Frontal cortex (tissue), 3 donors: ENCODE measurements at regions not wholly inside any gene's neighbourhood (a gene's known extent, or its start where the extent isn't known, plus 50 kb on each side); places are given as distances from the start of the nearest gene placed in this dataset.

Experiments
- DNase-seq, 2 donors: peaks; one replicate each; pipeline ENCODE4 v3.0.0; 2012; ENCODE audit warnings: low spot score in 2 of 2
- FAIRE-seq: peaks from 2 replicates; lab custom pipeline; 2012; peaks lifted over from hg19 to GRCh38; lab: Jason Lieb, UNC
- donor health status: control.
- donor health status: control.
- donor health status: control.

GRCh38 chr13:55493297-55493696 lies 1647.4 kb upstream of the PRR20A start:
- no peak for FAIRE-seq
- DNase-seq = no peak

- DNase-seq = no peak
- FAIRE-seq = no peak
Observed at GRCh38 chr13:55497486-55497885, 1643.2 kb upstream of the PRR20A start.

- no peak for FAIRE-seq
- DNase-seq = no peak
Observed at GRCh38 chr13:55500694-55501093, 1640.0 kb upstream of the PRR20A start.

- DNase-seq (no peak), FAIRE-seq (no peak)
Observed at GRCh38 chr13:55516610-55517009, 1624.1 kb upstream of the PRR20A start.

- FAIRE-seq = no peak
- DNase-seq = no peak
Observed at GRCh38 chr13:55517312-55517711, 1623.4 kb upstream of the PRR20A start.

GRCh38 chr13:55528434-55528833 lies 1612.3 kb upstream of the PRR20A start:
- no peak for FAIRE-seq
- no peak for DNase-seq

GRCh38 chr13:55534306-55534705 lies 1606.4 kb upstream of the PRR20A start:
- DNase-seq = no peak
- FAIRE-seq = no peak

- no peak for FAIRE-seq
Observed at GRCh38 chr13:55538424-55538823, 1602.3 kb upstream of the PRR20A start.

GRCh38 chr13:55543053-55543452 lies 1597.7 kb upstream of the PRR20A start:
- DNase-seq (no peak), FAIRE-seq (no peak)

More at GRCh38 chr13:55538424-55538823, 1602.3 kb upstream of the PRR20A start:
- DNase-seq = no peak

- FAIRE-seq = no peak
- no peak for DNase-seq
Observed at GRCh38 chr13:55550624-55551023, 1590.1 kb upstream of the PRR20A start.

GRCh38 chr13:55553701-55554100 lies 1587.0 kb upstream of the PRR20A start:
- DNase-seq (no peak), FAIRE-seq (no peak)

GRCh38 chr13:55554741-55555140 lies 1586.0 kb upstream of the PRR20A start:
- DNase-seq (no peak), FAIRE-seq (no peak)

GRCh38 chr13:55560331-55560730 lies 1580.4 kb upstream of the PRR20A start:
- no peak for DNase-seq
- FAIRE-seq = no peak

GRCh38 chr13:55563267-55563666 lies 1577.5 kb upstream of the PRR20A start:
- DNase-seq = no peak
- FAIRE-seq = no peak

GRCh38 chr13:55566334-55566733 lies 1574.4 kb upstream of the PRR20A start:
- DNase-seq (no peak), FAIRE-seq (no peak)

- no peak for FAIRE-seq
- DNase-seq = no peak
Observed at GRCh38 chr13:55566779-55567178, 1573.9 kb upstream of the PRR20A start.

- FAIRE-seq = no peak
- no peak for DNase-seq
Observed at GRCh38 chr13:55567721-55568625, 1572.7 kb upstream of the PRR20A start.

- FAIRE-seq = no peak
Observed at GRCh38 chr13:55569082-55569481, 1571.6 kb upstream of the PRR20A start.

GRCh38 chr13:55569514-55569913 lies 1571.2 kb upstream of the PRR20A start:
- no peak for DNase-seq
- FAIRE-seq = peak; percentile 82

More at GRCh38 chr13:55569082-55569481, 1571.6 kb upstream of the PRR20A start:
- DNase-seq = no peak

GRCh38 chr13:55570371-55570770 lies 1570.3 kb upstream of the PRR20A start:
- FAIRE-seq = no peak

GRCh38 chr13:55571237-55571867 lies 1569.4 kb upstream of the PRR20A start:
- FAIRE-seq (no peak), DNase-seq (no peak)

More at GRCh38 chr13:55570371-55570770, 1570.3 kb upstream of the PRR20A start:
- no peak for DNase-seq
